ENCODE measurements at regions not wholly inside any gene's neighbourhood (a gene's known extent, or its start where the extent isn't known, plus 50 kb on each side); places are given as distances from the start of the nearest gene placed in this dataset.
"Not testable (repeated sequence)": the region's sequence is repeated elsewhere in the genome, so short reads cannot be mapped to it uniquely, and the experiment has no call there.

DNA sequence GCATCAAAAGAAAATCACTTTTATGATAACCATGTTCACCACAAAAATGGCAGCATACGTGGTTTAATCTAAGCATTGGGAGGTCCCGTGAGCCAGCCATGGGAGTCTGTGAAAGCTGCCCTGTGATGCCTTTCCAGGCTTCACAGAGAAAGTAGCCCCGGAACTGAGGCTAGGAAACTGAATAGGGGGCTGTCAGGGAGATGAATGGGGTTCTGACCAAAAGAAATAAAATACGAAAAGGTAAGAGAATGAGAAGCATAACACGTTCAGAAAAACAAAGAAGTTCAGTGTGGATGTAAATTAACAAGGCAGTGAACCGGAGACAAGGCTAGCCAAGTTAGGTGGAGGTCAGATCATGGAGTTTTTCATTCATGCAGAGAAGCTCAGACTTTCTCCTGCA, 118.9 kb downstream of the ANXA2 start:
- no peak for DNase-seq (ENCODE audit: low spot score)

DNA sequence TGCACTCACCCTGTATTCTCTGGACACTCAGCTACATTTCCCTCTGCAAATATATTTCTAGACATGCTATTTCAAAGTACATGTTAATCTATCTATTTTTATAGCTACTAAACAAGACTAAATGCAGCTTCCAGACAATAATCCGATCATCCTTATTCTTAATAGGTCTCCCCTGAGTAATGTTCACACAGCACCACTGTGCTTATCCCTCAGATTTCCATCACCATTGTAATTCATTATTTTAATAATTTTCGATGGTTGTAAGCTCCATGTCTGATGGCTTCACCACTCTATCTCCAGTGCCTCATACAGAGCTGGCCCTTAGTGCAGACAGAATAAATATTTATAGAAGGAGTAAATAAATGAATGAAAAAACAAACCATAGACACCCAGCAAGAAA, 117.5 kb downstream of the ANXA2 start:
- TF ChIP-seq, protein P1, sequence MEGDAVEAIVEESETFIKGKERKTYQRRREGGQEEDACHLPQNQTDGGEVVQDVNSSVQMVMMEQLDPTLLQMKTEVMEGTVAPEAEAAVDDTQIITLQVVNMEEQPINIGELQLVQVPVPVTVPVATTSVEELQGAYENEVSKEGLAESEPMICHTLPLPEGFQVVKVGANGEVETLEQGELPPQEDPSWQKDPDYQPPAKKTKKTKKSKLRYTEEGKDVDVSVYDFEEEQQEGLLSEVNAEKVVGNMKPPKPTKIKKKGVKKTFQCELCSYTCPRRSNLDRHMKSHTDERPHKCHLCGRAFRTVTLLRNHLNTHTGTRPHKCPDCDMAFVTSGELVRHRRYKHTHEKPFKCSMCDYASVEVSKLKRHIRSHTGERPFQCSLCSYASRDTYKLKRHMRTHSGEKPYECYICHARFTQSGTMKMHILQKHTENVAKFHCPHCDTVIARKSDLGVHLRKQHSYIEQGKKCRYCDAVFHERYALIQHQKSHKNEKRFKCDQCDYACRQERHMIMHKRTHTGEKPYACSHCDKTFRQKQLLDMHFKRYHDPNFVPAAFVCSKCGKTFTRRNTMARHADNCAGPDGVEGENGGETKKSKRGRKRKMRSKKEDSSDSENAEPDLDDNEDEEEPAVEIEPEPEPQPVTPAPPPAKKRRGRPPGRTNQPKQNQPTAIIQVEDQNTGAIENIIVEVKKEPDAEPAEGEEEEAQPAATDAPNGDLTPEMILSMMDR (IDR thresholded peaks at IDR 0.05; ENCODE audit: poor library complexity, severe bottlenecking), result no peak
- peaks cover 8% of the 10 kb centered on the region for H3K27me3 ChIP-seq (ENCODE audit: insufficient read depth, poor library complexity, severe bottlenecking)
- no peak overlapping the region for H3K4me3 ChIP-seq (ENCODE audit: severe bottlenecking)
- peaks cover 6% of the 10 kb centered on the region; the same call in 1 of the 2 replicates for H3K36me3 ChIP-seq (ENCODE audit: low read depth)
- no peak for ATAC-seq (ENCODE audit: low read depth)
- no peak overlapping the region for H3K27ac ChIP-seq (ENCODE audit: poor library complexity, severe bottlenecking)
- H3K9me3 ChIP-seq (ENCODE audit: severe bottlenecking), result peaks cover 11% of the 10 kb centered on the region
- no peaks in the 10 kb centered on the region for H3K4me1 ChIP-seq (ENCODE audit: insufficient read depth, poor library complexity, severe bottlenecking)
- no peak for DNase-seq (ENCODE audit: low spot score)

More for the DNA sequence above, 118.9 kb downstream of the ANXA2 start:
- Histone ChIP-seq H3K4me1 (ENCODE audit: insufficient read depth, poor library complexity, severe bottlenecking) (no peaks in the 10 kb centered on the region), H3K9me3 (ENCODE audit: severe bottlenecking) (peaks cover 14% of the 10 kb centered on the region), H3K36me3 (ENCODE audit: low read depth) (peaks cover 9% of the 10 kb centered on the region; the same call in 1 of the 2 replicates), H3K27ac (ENCODE audit: poor library complexity, severe bottlenecking) (no peak overlapping the region), H3K4me3 (ENCODE audit: severe bottlenecking) (no peak overlapping the region), H3K27me3 (ENCODE audit: insufficient read depth, poor library complexity, severe bottlenecking) (peaks cover 10% of the 10 kb centered on the region)
- no peak for ATAC-seq (ENCODE audit: low read depth)
- TF ChIP-seq, protein P1 (IDR thresholded peaks at IDR 0.05; ENCODE audit: poor library complexity, severe bottlenecking), result no peak

DNA sequence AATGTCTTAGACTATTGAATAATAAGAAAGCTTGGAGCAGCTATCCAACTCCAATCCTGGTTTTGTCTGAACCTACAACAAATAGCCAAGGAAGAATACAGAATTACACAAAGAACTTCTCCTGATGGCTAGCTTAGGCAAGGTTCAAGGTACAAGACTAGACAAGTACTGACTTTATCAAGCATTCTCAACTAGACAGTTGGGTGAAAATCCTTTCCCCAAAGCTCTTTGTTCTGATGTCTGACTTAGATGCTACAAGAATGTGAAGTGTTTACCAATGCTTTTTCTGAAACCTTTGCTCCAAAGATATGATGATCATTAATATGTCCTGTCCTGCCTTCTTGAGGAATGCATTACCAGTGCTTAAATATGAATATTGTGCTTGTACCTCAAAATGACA, 113.8 kb downstream of the ANXA2 start:
- Histone ChIP-seq H3K4me3 (ENCODE audit: severe bottlenecking) (no peak overlapping the region), H3K4me1 (ENCODE audit: insufficient read depth, poor library complexity, severe bottlenecking) (no peaks in the 10 kb centered on the region), H3K36me3 (ENCODE audit: low read depth) (no peaks in the 10 kb centered on the region), H3K27me3 (ENCODE audit: insufficient read depth, poor library complexity, severe bottlenecking) (peaks cover 7% of the 10 kb centered on the region), H3K27ac (ENCODE audit: poor library complexity, severe bottlenecking) (no peak overlapping the region), H3K9me3 (ENCODE audit: severe bottlenecking) (no peaks in the 10 kb centered on the region)
- DNase-seq (ENCODE audit: low spot score) (no peak), ATAC-seq (ENCODE audit: low read depth) (no peak)
- TF ChIP-seq, protein P1 (IDR thresholded peaks at IDR 0.05; ENCODE audit: poor library complexity, severe bottlenecking), result no peak

DNA sequence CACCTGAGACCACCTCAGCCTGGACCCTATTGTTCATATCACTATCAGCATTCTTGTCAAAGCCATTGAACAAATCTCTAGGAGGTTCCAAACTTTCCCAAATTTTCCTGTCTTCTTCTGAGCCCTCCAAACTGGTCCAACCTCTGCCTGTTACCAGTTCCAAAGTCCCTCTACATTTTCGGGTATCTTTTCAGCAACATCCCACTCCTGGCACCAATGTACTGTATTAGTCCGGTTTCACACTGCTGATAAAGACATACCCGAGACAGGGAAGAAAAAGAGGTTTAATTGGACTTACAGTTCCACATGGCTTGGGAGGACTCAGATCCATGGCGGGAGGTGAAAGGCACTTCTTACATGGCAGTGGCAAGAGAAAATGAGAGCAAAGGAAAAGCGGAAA, 101.9 kb downstream of the ANXA2 start:
- not testable (repeated sequence) for H3K36me3 ChIP-seq (ENCODE audit: low read depth); DNase-seq (ENCODE audit: low spot score); H3K9me3 ChIP-seq (ENCODE audit: severe bottlenecking); ATAC-seq (ENCODE audit: low read depth); H3K27ac ChIP-seq (ENCODE audit: poor library complexity, severe bottlenecking); H3K27me3 ChIP-seq (ENCODE audit: insufficient read depth, poor library complexity, severe bottlenecking); H3K4me3 ChIP-seq (ENCODE audit: severe bottlenecking); H3K4me1 ChIP-seq (ENCODE audit: insufficient read depth, poor library complexity, severe bottlenecking)

DNA sequence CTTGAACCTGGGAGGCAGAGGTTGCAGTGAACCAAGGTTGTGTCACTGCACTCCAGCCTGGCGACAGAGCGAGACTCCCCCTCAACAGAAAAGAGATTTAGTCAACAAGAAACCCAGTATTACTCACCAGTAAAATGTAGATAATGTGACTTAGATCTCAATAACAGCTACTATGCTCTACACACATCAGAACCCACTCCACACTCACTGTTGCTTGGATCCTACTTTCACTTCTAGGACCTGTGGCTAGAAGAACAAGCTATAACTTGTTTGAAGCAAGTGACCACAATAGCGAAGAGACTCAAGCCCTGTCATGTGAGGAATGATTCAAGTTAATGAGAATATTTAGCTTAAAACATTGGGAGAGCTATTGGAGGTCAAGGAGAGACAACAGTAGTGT, 100.7 kb downstream of the ANXA2 start:
- DNase-seq (ENCODE audit: low spot score), result no peak
- no peaks in the 10 kb centered on the region for H3K27me3 ChIP-seq (ENCODE audit: insufficient read depth, poor library complexity, severe bottlenecking)
- TF ChIP-seq, protein P1 (IDR thresholded peaks at IDR 0.05; ENCODE audit: poor library complexity, severe bottlenecking), result no peak

More for the DNA sequence above, 100.7 kb downstream of the ANXA2 start:
- Histone ChIP-seq H3K27ac (ENCODE audit: poor library complexity, severe bottlenecking) (no peak overlapping the region), H3K4me1 (ENCODE audit: insufficient read depth, poor library complexity, severe bottlenecking) (no peaks in the 10 kb centered on the region), H3K36me3 (ENCODE audit: low read depth) (no peaks in the 10 kb centered on the region), H3K9me3 (ENCODE audit: severe bottlenecking) (no peaks in the 10 kb centered on the region), H3K4me3 (ENCODE audit: severe bottlenecking) (no peak overlapping the region)
- peak; percentile 58 for ATAC-seq (ENCODE audit: low read depth)
